GM12891 (cell line): ENCODE measurements at regions not wholly inside any gene's neighbourhood (a gene's known extent, or its start where the extent isn't known, plus 50 kb on each side); places are given as distances from the start of the nearest gene placed in this dataset.

ENCODE experiments used
- DNase-seq: peaks from one replicate; pipeline ENCODE4 v3.0.0; 2011; ENCODE audit warnings: low spot score; ENCODE audit not compliant: insufficient read length
- FAIRE-seq: peaks from 2 replicates; lab custom pipeline; 2011; peaks lifted over from hg19 to GRCh38; lab: Jason Lieb, UNC
- PAX5 ChIP-seq: IDR thresholded peaks from 2 replicates; pipeline ENCODE4 v1.6.1; 2011; ENCODE audit warnings: low read length, moderate library complexity, mild to moderate bottlenecking; ENCODE audit not compliant: insufficient read depth, severe bottlenecking
- POLR2A ChIP-seq: IDR thresholded peaks from 2 replicates; pipeline ENCODE4 v1.6.1; 2011; ENCODE audit warnings: low read depth, low read length, control low read depth
- POLR2AphosphoS5 ChIP-seq: IDR thresholded peaks from 2 replicates; pipeline ENCODE4 v1.6.1; 2011; ENCODE audit warnings: low read depth, low read length, control low read depth
- POU2F2 ChIP-seq: IDR thresholded peaks from 2 replicates; pipeline ENCODE4 v1.6.1; 2011; ENCODE audit warnings: low read depth, mild to moderate bottlenecking, control low read depth, low read length, moderate library complexity
- SPI1 ChIP-seq: IDR thresholded peaks from 2 replicates; pipeline ENCODE4 v1.6.1; 2011; ENCODE audit warnings: low read depth, low read length, control low read depth
- TAF1 ChIP-seq: IDR thresholded peaks from 2 replicates; pipeline ENCODE4 v1.6.1; 2011; ENCODE audit warnings: low read depth, low read length, control low read depth

DNA sequence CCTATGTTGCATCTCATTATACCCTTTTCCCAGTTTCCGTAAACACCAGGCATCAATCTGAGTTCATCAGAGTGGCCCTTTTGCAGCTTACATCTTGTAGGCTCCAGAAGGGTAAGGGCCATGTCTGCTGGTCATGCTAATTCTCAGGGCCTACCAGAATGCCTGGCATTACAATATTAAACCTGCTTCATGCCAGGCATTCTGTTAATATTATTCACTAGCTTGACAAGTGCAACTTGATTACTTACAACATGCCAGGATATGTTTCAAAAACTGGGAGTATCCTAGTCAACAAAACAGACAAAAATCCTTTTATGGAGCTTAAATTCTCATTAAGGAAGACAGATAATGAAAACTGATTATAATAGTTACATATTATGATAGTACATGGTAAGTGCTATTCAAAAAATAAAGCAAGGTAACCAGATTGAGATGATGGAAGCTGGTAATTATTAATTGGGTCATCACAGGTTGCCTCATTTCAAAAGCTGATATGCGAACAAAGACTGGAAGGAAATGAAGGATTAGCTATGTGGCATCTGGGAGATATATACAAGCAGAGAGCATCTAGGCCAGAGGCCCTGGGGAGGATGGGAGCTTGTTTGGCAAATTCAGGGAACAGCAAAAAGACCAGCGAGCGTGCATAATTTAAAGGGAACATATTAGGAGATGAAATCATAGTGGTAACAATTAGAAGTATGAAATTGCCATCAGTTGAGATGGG lies 406.3 kb downstream of the DMRT2 start:
- DNase-seq: no peak
- FAIRE-seq: no peak
- TF ChIP-seq SPI1 (no peak), POLR2AphosphoS5 (no peak), POU2F2 (no peak), TAF1 (no peak), POLR2A (no peak)

DNA sequence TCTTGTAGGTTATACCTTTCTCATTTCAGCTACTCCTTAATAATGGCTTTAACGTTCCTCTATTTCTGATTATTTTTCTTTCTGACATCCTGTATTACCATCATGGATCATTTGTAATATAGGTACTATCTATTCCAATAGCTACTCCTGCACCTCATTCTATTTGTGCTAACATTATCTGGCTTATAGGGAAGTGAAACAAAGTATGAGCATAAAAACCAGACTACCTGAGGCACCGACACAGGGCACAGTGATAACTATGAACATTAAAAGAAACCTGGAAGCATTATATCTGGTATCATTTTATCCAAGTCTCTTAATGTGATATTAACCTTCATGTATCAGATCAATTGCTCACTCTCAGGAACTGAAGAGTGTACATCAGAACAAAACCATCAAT lies 407.3 kb downstream of the DMRT2 start:
- no peak for DNase-seq
- no peak for FAIRE-seq
- peak; percentile 76 for TF ChIP-seq SPI1
- no peak for TF ChIP-seq POLR2AphosphoS5

GRCh38 chr9:1458503-1458902 lies 408.3 kb downstream of the DMRT2 start:
- DNase-seq: no peak
- FAIRE-seq: peak; percentile 73
- TF ChIP-seq SPI1 (no peak), POLR2AphosphoS5 (no peak), POU2F2 (no peak), TAF1 (no peak), POLR2A (no peak), PAX5 (no peak)

DNA sequence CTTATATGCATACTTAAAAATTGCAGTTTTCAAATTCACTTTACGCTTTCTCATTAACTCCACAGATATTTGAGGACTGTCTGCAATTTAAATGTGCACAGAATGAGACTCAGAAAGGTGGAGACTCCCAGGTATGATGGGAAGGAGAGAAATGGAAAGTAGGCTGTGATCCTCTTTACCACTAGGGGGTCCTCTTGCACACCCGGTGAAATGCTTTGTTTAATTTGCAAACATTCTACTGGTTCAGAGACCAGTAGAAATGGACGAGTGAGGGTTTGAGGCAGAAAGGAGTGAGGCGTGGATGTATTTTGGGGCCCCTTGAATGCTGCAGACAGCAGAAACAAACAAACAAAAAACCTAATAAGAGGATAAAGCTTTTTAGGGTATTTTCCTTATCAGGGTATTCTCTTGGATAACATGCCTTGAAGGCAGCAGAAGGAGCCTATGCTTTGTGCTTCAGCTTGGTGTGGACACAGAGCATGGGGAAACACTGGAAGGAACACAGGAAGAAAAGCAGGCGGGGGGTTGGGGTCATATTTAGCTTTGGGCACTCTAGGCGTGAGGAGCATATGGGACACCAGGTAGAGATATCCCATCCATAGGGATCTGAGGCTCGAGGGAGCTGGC lies 410.1 kb downstream of the DMRT2 start:
- DNase-seq (peak; percentile 14), FAIRE-seq (peak; percentile 79)
- no peak for TF ChIP-seq TAF1
- no peak for TF ChIP-seq POLR2AphosphoS5
- TF ChIP-seq SPI1: no peak
- TF ChIP-seq POU2F2: no peak
- no peak for TF ChIP-seq POLR2A
- no peak for TF ChIP-seq PAX5

- no peak for FAIRE-seq
- TF ChIP-seq SPI1 (no peak), POU2F2 (no peak), POLR2AphosphoS5 (no peak)
- no peak for DNase-seq
Observed at GRCh38 chr9:1461812-1462211, 411.7 kb downstream of the DMRT2 start.

DNA sequence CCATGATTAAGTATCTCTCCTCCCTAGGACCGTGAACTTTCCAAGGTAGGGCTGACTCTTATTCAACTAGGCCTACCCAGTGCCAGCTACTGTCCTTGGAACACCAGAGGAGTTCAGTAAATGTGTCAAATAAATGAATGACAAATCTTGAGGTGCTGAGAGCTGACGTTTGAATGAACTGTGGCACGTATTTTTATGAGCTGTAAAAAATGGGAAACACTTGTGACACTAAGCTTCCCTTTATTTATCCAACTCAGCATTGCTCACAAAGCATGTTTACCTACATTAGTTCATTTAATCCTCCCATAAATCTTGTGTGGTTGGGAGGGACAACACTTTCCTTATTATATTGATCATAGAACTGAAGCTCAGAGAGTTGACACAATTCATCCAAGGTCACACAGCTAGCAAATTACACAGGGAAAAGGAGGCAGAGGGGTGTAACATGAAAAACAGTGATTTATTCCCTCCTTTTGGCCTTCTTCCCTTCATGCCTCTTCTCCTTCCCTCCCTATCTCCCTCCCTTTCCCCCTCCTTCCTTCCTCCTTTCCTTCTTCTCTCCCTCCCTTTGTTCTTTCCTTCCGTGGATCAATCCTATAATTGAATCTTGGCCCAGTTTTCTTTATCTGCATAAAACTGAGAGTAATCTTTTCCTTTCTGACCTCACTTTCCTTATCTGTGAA lies 412.6 kb downstream of the DMRT2 start:
- no peak for DNase-seq
- TF ChIP-seq POLR2AphosphoS5: no peak
- TF ChIP-seq SPI1: no peak
- TF ChIP-seq TAF1: no peak
- TF ChIP-seq PAX5: no peak
- no peak for TF ChIP-seq POU2F2
- no peak for TF ChIP-seq POLR2A
- FAIRE-seq: no peak

GRCh38 chr9:1469996-1470395 lies 419.8 kb downstream of the DMRT2 start:
- FAIRE-seq: peak; percentile 41
- no peak for DNase-seq
- TF ChIP-seq POLR2A (no peak), POU2F2 (no peak), PAX5 (no peak), POLR2AphosphoS5 (no peak), SPI1 (no peak), TAF1 (no peak)

- DNase-seq (no peak), FAIRE-seq (peak; percentile 13)
- TF ChIP-seq PAX5 (no peak), POLR2AphosphoS5 (no peak), POLR2A (no peak), SPI1 (no peak), POU2F2 (no peak), TAF1 (no peak)
Observed at GRCh38 chr9:1473956-1474634, 423.9 kb downstream of the DMRT2 start.

GRCh38 chr9:1474671-1475070 lies 424.5 kb downstream of the DMRT2 start:
- TF ChIP-seq POU2F2 (no peak), POLR2A (no peak), PAX5 (no peak), TAF1 (no peak)
- no peak for FAIRE-seq

More at GRCh38 chr9:1474671-1475070, 424.5 kb downstream of the DMRT2 start:
- no peak for DNase-seq
